SK-N-SH treated with all-trans-retinoic acid at 6 μM for 48 hours (cell line): ENCODE measurements at regions not wholly inside any gene's neighbourhood (a gene's known extent, or its start where the extent isn't known, plus 50 kb on each side); places are given as distances from the start of the nearest gene placed in this dataset.

Source experiments
- ATAC-seq: fragments of 200-7000 bp; cut with Tn5 transposase; 3 replicates; pipeline ENCODE4 v1.9.1; 2020; ENCODE audit warnings: mild to moderate bottlenecking, moderate library complexity
- ARNTL ChIP-seq: fragments of 450-650 bp; formaldehyde crosslinking; IDR thresholded peaks from 2 replicates; pipeline ENCODE4 v1.5.0; 2020; ENCODE audit warnings: low read depth, mild to moderate bottlenecking, moderate library complexity, borderline replicate concordance
- BACH2 ChIP-seq: fragments of 250-450 bp; sonication (Bioruptor Pico); IDR thresholded peaks from 2 replicates; pipeline ENCODE4 v1.9.0; 2021; ENCODE audit warnings: mild to moderate bottlenecking, borderline replicate concordance
- CREB5 ChIP-seq: fragments of 250-450 bp; sonication (Bioruptor Pico); IDR thresholded peaks from 2 replicates; pipeline ENCODE4 v1.5.1; 2020; ENCODE audit warnings: low read depth, mild to moderate bottlenecking, moderate library complexity
- CSDC2 ChIP-seq: fragments of 250-450 bp; sonication (Bioruptor Pico); IDR thresholded peaks from 2 replicates; pipeline ENCODE4 v1.5.0; 2020; ENCODE audit warnings: mild to moderate bottlenecking, moderate library complexity
- ESRRG ChIP-seq: fragments of 250-450 bp; sonication (Bioruptor Pico); IDR thresholded peaks from 2 replicates; pipeline ENCODE4 v1.6.1; 2021; ENCODE audit warnings: mild to moderate bottlenecking
- GLIS3 ChIP-seq: fragments of 250-450 bp; sonication (Bioruptor Pico); IDR thresholded peaks from 2 replicates; pipeline ENCODE4 v1.5.0; 2020; ENCODE audit warnings: mild to moderate bottlenecking, moderate library complexity
- ISL1 ChIP-seq: fragments of 250-450 bp; sonication (Bioruptor Pico); IDR thresholded peaks from 2 replicates; pipeline ENCODE4 v2.1.2; 2022; ENCODE audit warnings: mild to moderate bottlenecking, moderate library complexity
- OSR1 ChIP-seq: fragments of 250-450 bp; sonication (Bioruptor Pico); IDR thresholded peaks from 2 replicates; pipeline ENCODE4 v1.8.0; 2022; ENCODE audit warnings: moderate library complexity, mild to moderate bottlenecking, inconsistent platforms
- PATZ1 ChIP-seq: fragments of 250-450 bp; sonication (Bioruptor Pico); IDR thresholded peaks from 2 replicates; pipeline ENCODE4 v1.8.0; 2020; ENCODE audit warnings: mild to moderate bottlenecking, moderate library complexity, borderline replicate concordance
- PPARA ChIP-seq: fragments of 250-450 bp; sonication (Bioruptor Pico); IDR thresholded peaks from 2 replicates; pipeline ENCODE4 v1.5.0; 2020; ENCODE audit warnings: mild to moderate bottlenecking, borderline replicate concordance
- RARB ChIP-seq: fragments of 250-450 bp; sonication (Bioruptor Pico); IDR thresholded peaks from 2 replicates; pipeline ENCODE4 v1.8.0; 2021; ENCODE audit warnings: mild to moderate bottlenecking, moderate library complexity
- SNAI2 ChIP-seq: fragments of 250-450 bp; sonication (Bioruptor Pico); IDR thresholded peaks from 2 replicates; pipeline ENCODE4 v1.5.0; 2020; ENCODE audit warnings: mild to moderate bottlenecking, moderate library complexity
- TCF4 ChIP-seq: fragments of 250-450 bp; sonication (Bioruptor Pico); IDR thresholded peaks from 2 replicates; pipeline ENCODE4 v1.8.0; 2021; ENCODE audit warnings: mild to moderate bottlenecking, moderate library complexity, borderline replicate concordance
- TOX ChIP-seq: fragments of 250-450 bp; sonication (Bioruptor Pico); IDR thresholded peaks from 2 replicates; pipeline ENCODE4 v1.8.0; 2021; ENCODE audit warnings: mild to moderate bottlenecking, moderate library complexity, borderline replicate concordance
- TSHZ2 ChIP-seq: fragments of 250-450 bp; sonication (Bioruptor Pico); IDR thresholded peaks from 2 replicates; pipeline ENCODE4 v1.5.0; 2020; ENCODE audit warnings: mild to moderate bottlenecking, moderate library complexity
- ZFP3 ChIP-seq: fragments of 250-450 bp; sonication (Bioruptor Pico); IDR thresholded peaks from 2 replicates; pipeline ENCODE4 v1.5.0; 2020; ENCODE audit warnings: mild to moderate bottlenecking, moderate library complexity
- ZNF565 ChIP-seq: fragments of 450-650 bp; formaldehyde crosslinking; conservative IDR thresholded peaks from 2 replicates; pipeline ENCODE4 v1.5.0; 2020; ENCODE audit warnings: low read depth, mild to moderate bottlenecking, moderate library complexity
- ZNF70 ChIP-seq: fragments of 450-650 bp; formaldehyde crosslinking; IDR thresholded peaks from 2 replicates; pipeline ENCODE4 v1.5.0; 2020; ENCODE audit warnings: mild to moderate bottlenecking, moderate library complexity
- ZNF8 ChIP-seq: fragments of 450-650 bp; formaldehyde crosslinking; IDR thresholded peaks from 2 replicates; pipeline ENCODE4 v1.5.0; 2020; ENCODE audit warnings: mild to moderate bottlenecking, moderate library complexity
- TF ChIP-seq, protein P1 (sequence below): fragments of 250-450 bp; sonication (Bioruptor Pico); IDR thresholded peaks from 2 replicates; pipeline ENCODE4 v1.8.0; 2021; ENCODE audit warnings: low read depth, mild to moderate bottlenecking, moderate library complexity, borderline replicate concordance

- TF ChIP-seq GLIS3 (CRISPR knock-in tag) (no peak), OSR1 (CRISPR knock-in tag) (no peak), BACH2 (CRISPR knock-in tag) (no peak), ZNF8 (CRISPR knock-in tag) (no peak), CREB5 (CRISPR knock-in tag) (no peak), ESRRG (CRISPR knock-in tag) (no peak), CSDC2 (CRISPR knock-in tag) (no peak)
- TF ChIP-seq, protein P1, sequence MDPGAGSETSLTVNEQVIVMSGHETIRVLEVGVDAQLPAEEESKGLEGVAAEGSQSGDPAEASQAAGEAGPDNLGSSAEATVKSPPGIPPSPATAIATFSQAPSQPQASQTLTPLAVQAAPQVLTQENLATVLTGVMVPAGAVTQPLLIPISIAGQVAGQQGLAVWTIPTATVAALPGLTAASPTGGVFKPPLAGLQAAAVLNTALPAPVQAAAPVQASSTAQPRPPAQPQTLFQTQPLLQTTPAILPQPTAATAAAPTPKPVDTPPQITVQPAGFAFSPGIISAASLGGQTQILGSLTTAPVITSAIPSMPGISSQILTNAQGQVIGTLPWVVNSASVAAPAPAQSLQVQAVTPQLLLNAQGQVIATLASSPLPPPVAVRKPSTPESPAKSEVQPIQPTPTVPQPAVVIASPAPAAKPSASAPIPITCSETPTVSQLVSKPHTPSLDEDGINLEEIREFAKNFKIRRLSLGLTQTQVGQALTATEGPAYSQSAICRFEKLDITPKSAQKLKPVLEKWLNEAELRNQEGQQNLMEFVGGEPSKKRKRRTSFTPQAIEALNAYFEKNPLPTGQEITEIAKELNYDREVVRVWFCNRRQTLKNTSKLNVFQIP (CRISPR knock-in tag), result no peak
- TF ChIP-seq, all 23 proteins: peak for 0
- ATAC-seq, result no peak
Observed at GRCh38 chr12:131509701-131510100, 201.2 kb upstream of the SFSWAP start.

- no peak for ATAC-seq
- TF ChIP-seq RARB (CRISPR knock-in tag), result no peak
- TF ChIP-seq TOX, result no peak
- no peak for TF ChIP-seq PATZ1 (CRISPR knock-in tag)
- no peak for TF ChIP-seq CREB5 (CRISPR knock-in tag)
- TF ChIP-seq ZNF565, result no peak
- TF ChIP-seq TSHZ2 (CRISPR knock-in tag), result no peak
- no peak for TF ChIP-seq GLIS3 (CRISPR knock-in tag)
- TF ChIP-seq BACH2 (CRISPR knock-in tag), result no peak
- no peak for TF ChIP-seq TCF4 (CRISPR knock-in tag)
- TF ChIP-seq, protein P1 (CRISPR knock-in tag), result no peak
- no peak for TF ChIP-seq ISL1 (CRISPR knock-in tag)
Observed at GRCh38 chr12:131510431-131510830, 200.5 kb upstream of the SFSWAP start.

- ATAC-seq, result no peak
- no peak for TF ChIP-seq ZNF565
- no peak for TF ChIP-seq GLIS3 (CRISPR knock-in tag)
- TF ChIP-seq ISL1 (CRISPR knock-in tag), result no peak
- no peak for TF ChIP-seq SNAI2 (CRISPR knock-in tag)
- TF ChIP-seq ESRRG (CRISPR knock-in tag), result no peak
- no peak for TF ChIP-seq ARNTL (CRISPR knock-in tag)
- TF ChIP-seq ZFP3 (CRISPR knock-in tag), result no peak
- TF ChIP-seq, protein P1 (CRISPR knock-in tag), result no peak
- TF ChIP-seq ZNF70, result no peak
- no peak for TF ChIP-seq ZNF8 (CRISPR knock-in tag)
- TF ChIP-seq CSDC2 (CRISPR knock-in tag), result no peak
- TF ChIP-seq OSR1 (CRISPR knock-in tag), result no peak
- no peak for TF ChIP-seq CREB5 (CRISPR knock-in tag)
- TF ChIP-seq PPARA, result no peak
- TF ChIP-seq BACH2 (CRISPR knock-in tag), result no peak
Observed at GRCh38 chr12:131511391-131511802, 199.5 kb upstream of the SFSWAP start.
